ENCODE measurements at regions not wholly inside any gene's neighbourhood (a gene's known extent, or its start where the extent isn't known, plus 50 kb on each side); places are given as distances from the start of the nearest gene placed in this dataset.
"Not testable (repeated sequence)": the region's sequence is repeated elsewhere in the genome, so short reads cannot be mapped to it uniquely, and the experiment has no call there.

GRCh38 chr3:95565502-95565901 lies 1248.9 kb upstream of the EPHA6 start:
- H3K27ac Mint-ChIP-seq (ENCODE audit: unreplicated experiment): no peak overlapping the region
- no peak for DNase-seq
- no peaks in the 10 kb centered on the region for H3K36me3 ChIP-seq (ENCODE audit: control insufficient read depth, insufficient read depth, low read length)
- no peaks in the 10 kb centered on the region for H3K36me3 Mint-ChIP-seq (ENCODE audit: insufficient read depth, unreplicated experiment)
- no peaks in the 10 kb centered on the region for H3K9me3 Mint-ChIP-seq (ENCODE audit: unreplicated experiment)
- ChIA-PET CTCF (no interaction called here), POLR2A (no interaction called here)
- no peaks in the 10 kb centered on the region for H3K27me3 Mint-ChIP-seq (ENCODE audit: insufficient read depth, unreplicated experiment)
- BruUV-seq (replicated peaks): no TSS peak
- intact Hi-C loops (cut with micrococcal nuclease; ENCODE audit: unreplicated experiment): no loop called here
- H3K4me1 Mint-ChIP-seq (ENCODE audit: low read depth, unreplicated experiment): no peaks in the 10 kb centered on the region
- H3K4me3 ChIP-seq (ENCODE audit: low read depth, low read length): no peak overlapping the region
- H3K27me3 ChIP-seq (replicated peaks; ENCODE audit: control insufficient read depth, insufficient read depth, low read length): no peaks in the 10 kb centered on the region
- H3K4me3 Mint-ChIP-seq (ENCODE audit: unreplicated experiment): no peak overlapping the region
- no peak for TF ChIP-seq CTCF (IDR thresholded peaks at IDR 0.05; ENCODE audit: insufficient read depth in 1 of 2, low read depth in 1 of 2, low read length in 1 of 2, severe bottlenecking in 1 of 2, unreplicated experiment in 1 of 2)
- H3K4me1 ChIP-seq: no peaks in the 10 kb centered on the region
- peaks cover 5% of the 10 kb centered on the region; the same call in 1 of the 2 replicates for H3K9me3 ChIP-seq

- CTCF ChIA-PET: no interaction called here
- Mint-ChIP-seq H3K4me3 (ENCODE audit: unreplicated experiment) (no peak overlapping the region), H3K36me3 (ENCODE audit: insufficient read depth, unreplicated experiment) (no peaks in the 10 kb centered on the region), H3K27ac (ENCODE audit: unreplicated experiment) (no peak overlapping the region), H3K4me1 (ENCODE audit: low read depth, unreplicated experiment) (no peaks in the 10 kb centered on the region), H3K9me3 (ENCODE audit: unreplicated experiment) (no peaks in the 10 kb centered on the region), H3K27me3 (ENCODE audit: insufficient read depth, unreplicated experiment) (no peaks in the 10 kb centered on the region)
- POLR2A ChIA-PET: no interaction called here
- intact Hi-C loops (cut with micrococcal nuclease; ENCODE audit: unreplicated experiment): no loop called here
- BruUV-seq (replicated peaks): no TSS peak
- peaks cover 5% of the 10 kb centered on the region; the same call in 1 of the 2 replicates for H3K9me3 ChIP-seq
- TF ChIP-seq CTCF (IDR thresholded peaks at IDR 0.05; ENCODE audit: insufficient read depth in 1 of 2, low read depth in 1 of 2, low read length in 1 of 2, severe bottlenecking in 1 of 2, unreplicated experiment in 1 of 2): no peak
- H3K27me3 ChIP-seq (replicated peaks; ENCODE audit: control insufficient read depth, insufficient read depth, low read length): no peaks in the 10 kb centered on the region
- no peak overlapping the region for H3K4me3 ChIP-seq (ENCODE audit: low read depth, low read length)
- no peaks in the 10 kb centered on the region for H3K4me1 ChIP-seq
- no peaks in the 10 kb centered on the region for H3K36me3 ChIP-seq (ENCODE audit: control insufficient read depth, insufficient read depth, low read length)
- DNase-seq: no peak
These were observed 1247.0 kb upstream of the EPHA6 start for GRCh38 chr3:95567346-95567745.

- CTCF ChIA-PET: no interaction called here
- no peak for TF ChIP-seq CTCF (IDR thresholded peaks at IDR 0.05; ENCODE audit: insufficient read depth in 1 of 2, low read depth in 1 of 2, low read length in 1 of 2, severe bottlenecking in 1 of 2, unreplicated experiment in 1 of 2)
These were observed 1227.6 kb upstream of the EPHA6 start for GRCh38 chr3:95586754-95587153.

GRCh38 chr3:95587641-95588040 lies 1226.8 kb upstream of the EPHA6 start:
- CTCF ChIA-PET; H3K27me3 Mint-ChIP-seq (ENCODE audit: insufficient read depth, unreplicated experiment): not testable (repeated sequence)

More at GRCh38 chr3:95586754-95587153, 1227.6 kb upstream of the EPHA6 start:
- H3K4me3 Mint-ChIP-seq (ENCODE audit: unreplicated experiment): no peak overlapping the region
- no peaks in the 10 kb centered on the region for H3K27me3 Mint-ChIP-seq (ENCODE audit: insufficient read depth, unreplicated experiment)
- H3K9me3 ChIP-seq: no peaks in the 10 kb centered on the region
- no peaks in the 10 kb centered on the region for H3K36me3 ChIP-seq (ENCODE audit: control insufficient read depth, insufficient read depth, low read length)
- no peaks in the 10 kb centered on the region for H3K4me1 ChIP-seq
- no peak overlapping the region for H3K27ac Mint-ChIP-seq (ENCODE audit: unreplicated experiment)
- DNase-seq: no peak
- no TSS peak for BruUV-seq (replicated peaks)
- no peaks in the 10 kb centered on the region for H3K9me3 Mint-ChIP-seq (ENCODE audit: unreplicated experiment)
- POLR2A ChIA-PET: no interaction called here
- no peaks in the 10 kb centered on the region for H3K4me1 Mint-ChIP-seq (ENCODE audit: low read depth, unreplicated experiment)
- H3K4me3 ChIP-seq (ENCODE audit: low read depth, low read length): no peak overlapping the region
- no peaks in the 10 kb centered on the region for H3K36me3 Mint-ChIP-seq (ENCODE audit: insufficient read depth, unreplicated experiment)
- intact Hi-C loops (cut with micrococcal nuclease; ENCODE audit: unreplicated experiment): no loop called here
- no peaks in the 10 kb centered on the region for H3K27me3 ChIP-seq (replicated peaks; ENCODE audit: control insufficient read depth, insufficient read depth, low read length)

More at GRCh38 chr3:95587641-95588040, 1226.8 kb upstream of the EPHA6 start:
- DNase-seq; H3K27me3 ChIP-seq (replicated peaks; ENCODE audit: control insufficient read depth, insufficient read depth, low read length); H3K4me3 Mint-ChIP-seq (ENCODE audit: unreplicated experiment); H3K9me3 Mint-ChIP-seq (ENCODE audit: unreplicated experiment); BruUV-seq (replicated peaks); intact Hi-C loops (cut with micrococcal nuclease; ENCODE audit: unreplicated experiment); POLR2A ChIA-PET; H3K9me3 ChIP-seq; H3K4me1 ChIP-seq; H3K36me3 Mint-ChIP-seq (ENCODE audit: insufficient read depth, unreplicated experiment); H3K4me1 Mint-ChIP-seq (ENCODE audit: low read depth, unreplicated experiment); H3K36me3 ChIP-seq (ENCODE audit: control insufficient read depth, insufficient read depth, low read length); H3K4me3 ChIP-seq (ENCODE audit: low read depth, low read length); H3K27ac Mint-ChIP-seq (ENCODE audit: unreplicated experiment): not testable (repeated sequence)

All from Caco-2 (cell line).